CD4-positive, alpha-beta T cell treated with Interleukin-12 subunit alpha and Interleukin-12 subunit beta, for 1 hour (primary cell): ENCODE measurements at regions not wholly inside any gene's neighbourhood (a gene's known extent, or its start where the extent isn't known, plus 50 kb on each side); places are given as distances from the start of the nearest gene placed in this dataset.
"Not testable (repeated sequence)": the region's sequence is repeated elsewhere in the genome, so short reads cannot be mapped to it uniquely, and the experiment has no call there.

ENCODE experiments used
- DNase-seq: peaks from one replicate; pipeline ENCODE4 v3.0.0-alpha.2; 2020

DNA sequence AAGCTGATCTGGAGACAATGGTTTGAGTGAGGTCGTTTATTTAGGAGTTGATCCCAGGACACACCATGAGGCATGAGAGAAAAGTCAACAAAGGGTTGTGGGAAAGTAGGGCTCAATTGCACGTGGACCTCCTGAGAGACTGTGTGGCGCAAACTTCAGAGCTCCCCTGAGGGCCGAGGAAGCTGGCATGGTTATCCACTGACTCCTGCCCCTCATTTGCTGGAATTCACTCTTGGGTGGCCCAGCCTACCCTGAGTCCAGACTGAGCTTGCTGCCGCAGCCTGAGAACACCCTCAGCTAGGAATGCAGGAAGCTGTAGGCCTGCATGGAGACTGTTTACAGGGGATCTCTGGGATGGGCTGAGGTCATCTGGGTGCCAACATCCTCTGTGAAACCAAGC is 301.0 kb downstream of the RWDD3 start:
- DNase-seq, result no peak

DNA sequence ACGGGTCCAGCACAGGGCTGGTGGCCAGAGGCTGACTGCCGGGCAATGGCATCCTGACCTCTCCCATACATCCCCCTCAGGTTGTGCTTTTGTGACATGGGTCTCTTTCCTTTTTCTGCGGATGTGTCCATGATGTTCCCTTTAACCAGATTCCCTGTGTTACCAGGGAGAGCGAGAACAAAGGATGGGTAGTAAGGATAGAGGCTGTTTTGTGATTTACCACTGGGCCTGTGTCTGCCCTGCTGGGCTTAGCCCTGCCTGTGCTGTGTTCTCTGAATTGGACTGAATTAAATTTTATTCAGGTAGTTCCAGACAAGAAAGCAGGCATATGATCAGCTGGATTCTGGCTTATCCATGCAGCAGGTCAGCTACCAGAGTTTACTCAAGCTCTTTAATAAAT is 301.6 kb downstream of the RWDD3 start:
- no peak for DNase-seq

DNA sequence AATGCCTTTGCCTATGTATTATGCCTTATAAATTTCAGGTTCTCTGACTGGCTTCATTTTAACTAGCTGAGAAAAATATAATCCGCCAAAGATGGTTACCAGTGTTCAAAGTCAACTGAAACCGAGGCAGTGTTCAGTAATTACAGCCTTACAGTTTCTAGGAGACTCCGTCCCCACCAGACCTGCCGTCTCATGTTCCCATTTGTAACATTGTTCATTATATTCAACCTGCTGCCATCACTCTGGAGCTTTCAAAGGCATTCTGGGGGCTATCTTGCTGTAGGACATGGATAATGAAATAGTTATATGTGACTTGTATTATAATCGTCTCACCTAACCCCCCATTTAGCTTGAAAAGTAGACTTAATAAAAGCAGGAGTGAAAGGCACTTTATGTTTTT is 302.5 kb downstream of the RWDD3 start:
- no peak for DNase-seq

DNA sequence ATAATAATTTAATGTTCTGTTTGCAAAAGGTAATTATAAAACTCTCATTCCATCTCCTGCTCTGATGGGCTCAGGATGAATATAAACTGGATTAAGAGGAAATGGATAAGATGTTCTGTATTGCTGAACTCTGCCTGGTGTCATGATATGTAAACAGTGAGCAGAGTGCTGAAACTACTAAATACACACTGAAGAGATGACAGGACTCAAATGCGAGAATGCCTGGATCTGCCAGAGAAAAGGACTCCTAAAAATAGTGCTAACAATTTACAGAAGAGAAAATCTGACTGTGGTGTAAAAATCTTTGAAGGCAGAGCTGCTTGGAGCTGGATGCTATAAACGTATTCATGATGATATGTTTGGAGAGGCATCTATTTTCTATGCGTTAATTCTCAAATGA is 303.2 kb downstream of the RWDD3 start:
- DNase-seq, result no peak

DNA sequence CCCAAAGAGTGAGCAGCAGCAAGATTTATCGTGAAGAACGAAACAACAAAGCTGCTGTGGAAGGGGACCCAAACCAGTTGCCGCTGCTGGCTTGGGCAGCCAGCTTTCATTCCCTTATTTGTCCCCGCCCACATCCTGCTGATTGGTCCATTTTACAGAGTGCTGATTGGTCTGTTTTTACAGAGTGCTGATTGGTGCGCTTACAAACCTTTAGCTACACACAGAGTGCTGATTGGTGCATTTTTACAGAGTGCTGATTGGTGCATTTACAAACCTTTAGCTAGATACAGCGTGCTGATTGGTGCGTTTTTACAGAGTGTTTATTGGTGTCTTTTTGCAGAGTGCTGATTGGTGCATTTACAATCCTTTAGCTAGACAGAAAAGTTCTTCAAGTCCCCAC is 304.2 kb downstream of the RWDD3 start:
- not testable (repeated sequence) for DNase-seq

DNA sequence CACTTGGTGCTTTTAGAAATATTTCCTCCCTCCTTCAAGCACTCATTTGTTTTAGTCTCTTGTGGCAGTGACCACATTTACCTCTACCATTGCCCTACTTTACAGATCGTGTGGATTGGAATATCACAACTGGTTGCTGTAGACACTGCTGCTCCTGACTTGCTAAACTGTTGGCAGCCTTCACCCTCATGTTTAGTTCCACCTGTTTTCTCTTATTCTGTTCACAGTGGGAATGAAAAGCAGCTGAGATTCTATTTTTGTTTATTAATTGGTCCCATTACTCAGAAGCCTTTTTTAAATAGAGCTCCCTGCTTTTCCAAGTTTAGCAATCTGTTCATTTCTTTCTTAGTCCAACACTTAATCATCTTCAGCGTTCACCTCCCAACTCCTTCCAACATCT is 308.9 kb downstream of the RWDD3 start:
- no peak for DNase-seq

DNA sequence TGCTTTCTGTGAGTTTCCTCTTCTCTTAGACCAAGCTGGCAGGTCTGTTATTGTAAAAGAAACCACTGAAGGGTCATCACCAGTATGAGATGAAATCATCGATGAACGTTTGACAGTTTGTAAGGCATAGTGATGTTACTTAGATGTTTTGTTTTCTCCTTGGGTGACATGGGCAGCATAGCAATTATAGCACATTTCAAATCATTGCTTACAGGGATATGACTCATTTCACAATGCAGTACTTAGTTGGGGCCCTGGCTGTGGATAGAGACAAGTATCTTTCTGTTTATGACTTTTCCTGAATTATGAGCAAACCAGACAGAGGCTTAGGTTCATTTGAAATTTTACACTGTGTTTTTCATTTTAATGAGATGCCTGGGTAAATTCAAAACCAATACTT is 313.0 kb downstream of the RWDD3 start:
- no peak for DNase-seq

DNA sequence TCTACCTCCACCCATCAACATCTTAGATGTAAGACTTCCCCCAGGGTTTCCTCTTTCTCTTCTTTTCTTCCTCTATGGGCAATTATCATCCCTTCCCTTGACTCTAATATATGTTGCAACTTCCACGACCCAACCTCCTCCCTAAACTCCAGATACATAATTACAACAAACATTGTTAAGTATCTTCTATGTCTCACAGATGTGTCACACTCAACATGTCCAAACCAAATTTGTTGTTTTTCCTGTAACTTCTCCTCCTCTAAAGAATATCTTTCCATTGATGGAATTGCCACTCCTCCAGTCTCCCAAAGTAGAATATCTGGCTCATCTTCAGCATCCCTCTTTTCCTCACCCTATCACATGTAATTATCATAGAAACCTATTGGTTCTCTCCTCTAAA is 314.2 kb downstream of the RWDD3 start:
- no peak for DNase-seq

DNA sequence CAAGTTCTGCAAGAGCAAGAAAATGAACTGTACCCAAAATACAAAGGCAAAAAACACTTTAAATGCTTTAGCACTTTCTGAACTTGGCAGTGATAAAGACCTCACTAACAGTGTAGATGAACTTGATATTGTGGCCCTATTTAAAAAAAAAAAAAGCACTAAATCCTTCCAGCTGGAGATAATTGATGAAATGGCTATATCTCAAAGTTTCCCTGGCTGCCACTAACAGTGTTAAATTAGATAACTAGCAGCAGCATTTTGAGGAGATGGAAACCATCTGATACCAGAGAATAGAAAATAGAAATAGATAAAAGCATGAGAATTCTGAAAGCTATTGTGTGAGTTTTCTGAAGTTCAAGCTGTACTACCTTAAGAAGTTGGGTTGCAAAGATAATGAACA is 317.2 kb downstream of the RWDD3 start:
- no peak for DNase-seq

DNA sequence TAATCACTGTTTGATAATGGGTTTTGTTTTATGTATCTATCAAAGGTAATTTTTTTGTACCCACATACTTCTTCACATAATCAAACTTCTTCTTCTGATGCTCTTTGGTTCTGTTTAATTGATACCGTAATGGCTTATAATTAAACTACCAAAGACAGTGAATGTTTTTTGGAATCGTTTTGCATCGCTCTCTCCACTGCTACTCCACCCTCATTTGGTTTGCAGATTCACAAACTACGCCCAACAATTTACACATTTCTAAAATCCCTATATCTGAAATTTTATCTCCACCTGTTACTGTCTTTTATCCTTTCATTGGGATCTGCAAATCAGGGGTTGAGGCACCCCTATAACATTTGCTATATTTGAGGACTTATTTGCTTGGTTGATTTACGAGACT is 319.6 kb downstream of the RWDD3 start:
- DNase-seq, result no peak

DNA sequence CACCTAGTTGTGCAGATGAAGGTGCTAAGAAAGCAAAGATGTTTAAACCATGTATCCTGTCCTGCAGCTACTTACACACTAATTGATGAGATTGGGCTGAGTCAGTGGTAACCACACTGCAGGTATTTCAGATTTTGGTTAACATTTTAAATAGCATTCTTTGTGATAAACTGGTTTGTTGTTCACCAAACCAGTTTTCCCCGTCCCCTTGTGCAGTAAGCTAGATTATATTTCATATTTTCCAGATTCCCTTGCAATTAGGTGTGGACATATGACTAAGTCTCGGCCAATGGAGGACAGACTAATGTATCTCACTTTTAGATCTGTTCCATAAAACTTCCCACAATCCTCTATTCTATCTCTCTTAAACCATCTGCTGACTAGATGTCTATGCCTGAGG is 320.4 kb downstream of the RWDD3 start:
- DNase-seq, result no peak

DNA sequence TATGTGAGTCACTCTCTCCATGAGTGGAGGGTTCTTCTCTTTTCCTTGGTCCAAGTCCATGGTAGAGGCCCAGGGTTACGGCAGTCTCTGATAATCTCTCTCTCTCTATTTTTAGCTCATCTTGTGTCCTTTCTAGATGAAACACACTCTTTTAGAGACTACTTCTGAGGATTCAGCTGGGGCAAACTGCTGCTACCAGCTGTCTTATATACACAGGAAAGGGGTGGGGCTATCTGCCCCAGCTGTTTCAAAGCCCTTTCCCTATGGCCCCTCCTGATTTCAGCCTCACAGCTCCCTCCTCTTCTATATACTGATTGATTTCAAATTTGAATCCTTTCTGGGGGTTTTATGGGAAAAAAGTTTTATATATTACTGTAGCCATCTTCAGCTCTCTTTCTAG is 324.8 kb downstream of the RWDD3 start:
- DNase-seq, result no peak

DNA sequence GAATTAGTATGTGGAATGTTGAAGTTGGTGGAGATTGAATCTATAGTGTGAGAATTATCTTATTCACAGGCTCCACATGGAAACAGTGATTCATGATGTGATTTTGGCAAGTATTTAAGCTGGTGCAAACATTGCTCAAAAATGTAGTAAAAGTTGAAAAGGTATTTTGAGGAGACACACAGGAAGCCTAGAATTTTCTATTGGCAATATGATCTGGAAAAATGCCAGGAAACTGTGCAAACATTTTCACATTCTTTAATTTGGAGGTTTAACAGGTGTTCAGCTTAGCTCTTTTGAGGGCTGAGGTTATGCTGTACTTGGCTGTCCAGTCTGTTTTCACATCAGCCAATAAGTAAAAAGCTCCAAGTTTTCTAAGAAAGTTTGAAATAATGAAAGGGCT is 327.3 kb downstream of the RWDD3 start:
- no peak for DNase-seq

DNA sequence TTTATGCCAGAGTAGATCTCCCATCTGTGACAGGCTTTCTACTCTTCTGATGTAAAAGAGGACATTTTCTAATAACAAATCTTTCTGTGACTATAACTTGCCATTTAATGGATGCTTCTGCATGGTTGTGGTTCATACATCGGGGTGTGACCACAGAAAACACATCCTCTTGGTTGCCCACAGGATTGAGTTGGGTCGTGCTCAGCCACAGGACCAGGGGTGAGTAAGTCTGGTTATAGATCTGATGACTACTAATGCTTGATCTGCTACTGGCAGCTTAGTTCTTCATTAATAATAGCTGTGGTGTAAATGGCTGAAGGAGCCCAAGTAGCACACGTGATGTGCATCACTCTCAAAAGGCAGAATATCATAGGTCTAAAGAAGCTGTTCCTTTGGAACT is 328.2 kb downstream of the RWDD3 start:
- DNase-seq, result no peak

DNA sequence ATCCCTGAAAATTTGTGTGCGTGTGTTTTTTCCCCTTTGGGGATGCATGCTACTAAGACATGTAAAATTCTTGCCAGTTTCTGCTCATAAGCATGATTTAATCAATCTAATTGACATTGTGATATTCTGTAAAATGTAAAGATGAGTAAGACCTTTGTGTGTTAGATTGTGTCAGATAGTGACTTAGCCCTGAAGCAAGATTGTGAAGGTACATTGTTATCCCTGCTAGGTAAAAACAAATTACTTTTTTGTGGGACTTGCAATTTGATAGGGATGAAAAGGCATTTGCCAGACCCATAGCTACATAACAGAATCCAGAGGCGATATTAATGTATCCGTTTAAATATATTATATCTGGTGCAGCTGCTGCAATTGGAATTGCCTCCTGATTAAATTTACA is 338.0 kb downstream of the RWDD3 start:
- DNase-seq, result no peak

DNA sequence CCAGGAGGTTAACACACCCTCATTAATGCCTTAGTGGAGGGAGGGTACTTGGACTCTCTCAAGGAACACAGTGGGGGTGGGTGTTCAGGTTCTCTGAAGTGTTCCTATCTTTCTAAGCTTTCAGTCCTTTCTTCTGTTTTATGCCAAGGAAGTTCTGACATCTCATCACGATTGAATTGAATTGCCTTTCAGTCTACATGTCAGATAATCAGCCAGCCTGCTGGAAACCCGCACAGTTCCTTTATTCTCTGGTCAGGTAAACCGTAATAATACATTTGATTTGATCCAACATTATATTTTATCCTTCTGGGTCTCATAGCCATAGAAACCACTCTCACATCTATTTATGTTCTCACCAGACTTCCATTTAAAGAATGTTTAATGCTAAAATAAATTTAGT is 339.0 kb downstream of the RWDD3 start:
- no peak for DNase-seq

DNA sequence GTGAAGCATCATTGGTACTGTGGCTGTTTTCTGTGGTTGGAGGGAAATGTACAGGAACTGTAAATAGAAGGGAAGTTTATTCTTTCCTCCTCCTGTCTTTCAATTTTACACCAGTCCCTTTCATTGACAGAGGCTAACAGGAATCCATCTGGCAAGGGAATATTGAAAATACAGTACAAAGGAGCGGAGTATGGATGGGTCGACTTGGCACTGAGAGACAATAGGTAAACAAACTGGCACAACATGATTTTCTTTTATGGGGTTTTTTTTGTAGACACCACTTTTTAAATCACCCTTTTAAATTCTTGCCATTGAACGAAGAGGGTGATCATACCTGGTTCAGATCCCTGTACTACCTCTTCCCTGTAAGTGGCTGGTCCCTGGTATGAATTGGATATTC is 341.3 kb downstream of the RWDD3 start:
- no peak for DNase-seq

DNA sequence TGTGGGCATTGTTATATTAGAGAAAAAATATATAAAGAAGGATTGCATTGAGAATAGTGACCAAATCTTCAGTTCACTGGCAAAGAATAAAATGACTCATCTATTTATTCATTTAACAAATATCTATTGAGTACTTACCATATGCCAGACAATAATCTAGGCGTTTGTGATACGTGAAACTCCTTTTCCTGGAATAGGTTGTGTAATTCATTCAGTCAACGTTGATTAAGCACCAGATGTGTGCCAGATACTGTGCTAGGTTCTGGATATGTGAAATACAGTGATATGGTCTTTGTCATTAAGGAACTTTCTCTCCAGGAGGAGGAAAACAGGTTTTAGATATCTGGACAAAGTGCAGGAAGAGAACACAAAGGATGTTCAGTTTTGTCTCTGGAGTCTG is 344.5 kb downstream of the RWDD3 start:
- DNase-seq, result no peak

DNA sequence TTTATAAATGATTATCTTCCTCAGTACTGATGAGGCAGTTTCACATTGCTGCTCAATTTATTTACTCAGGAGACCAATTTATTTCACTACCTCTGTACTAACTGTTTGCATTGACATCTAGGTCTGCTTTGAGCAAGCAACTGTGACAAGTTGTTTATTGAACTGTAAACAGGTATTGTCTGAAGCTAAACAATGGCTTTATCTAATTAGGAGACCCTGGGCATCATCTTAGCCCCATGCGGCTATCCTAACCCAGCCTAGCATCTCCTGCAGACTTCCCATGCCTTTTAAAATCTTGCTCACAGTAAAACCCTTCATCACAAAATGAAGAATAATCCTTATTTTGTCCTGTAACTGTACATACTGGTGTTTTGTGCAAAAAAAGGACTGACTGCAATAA is 348.2 kb downstream of the RWDD3 start:
- no peak for DNase-seq

DNA sequence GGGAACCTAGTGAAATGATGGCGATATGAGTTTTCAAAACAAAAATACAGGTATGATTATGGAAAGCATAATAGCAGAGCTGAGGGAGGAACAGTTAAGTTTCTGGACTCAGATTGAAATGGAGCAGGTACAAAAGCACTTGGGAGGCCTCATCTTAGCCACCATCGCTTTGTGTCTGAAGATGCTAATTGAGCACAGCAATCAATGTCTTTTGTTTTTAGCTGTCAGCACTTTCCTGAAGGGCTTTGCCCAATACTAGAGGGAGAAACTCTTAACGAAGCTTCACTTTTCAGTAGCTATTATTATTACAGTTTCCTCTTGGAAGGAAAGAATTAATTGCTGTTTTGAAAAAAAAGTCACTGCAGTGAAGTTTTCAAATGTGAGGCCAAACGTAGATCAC is 348.7 kb downstream of the RWDD3 start:
- no peak for DNase-seq

DNA sequence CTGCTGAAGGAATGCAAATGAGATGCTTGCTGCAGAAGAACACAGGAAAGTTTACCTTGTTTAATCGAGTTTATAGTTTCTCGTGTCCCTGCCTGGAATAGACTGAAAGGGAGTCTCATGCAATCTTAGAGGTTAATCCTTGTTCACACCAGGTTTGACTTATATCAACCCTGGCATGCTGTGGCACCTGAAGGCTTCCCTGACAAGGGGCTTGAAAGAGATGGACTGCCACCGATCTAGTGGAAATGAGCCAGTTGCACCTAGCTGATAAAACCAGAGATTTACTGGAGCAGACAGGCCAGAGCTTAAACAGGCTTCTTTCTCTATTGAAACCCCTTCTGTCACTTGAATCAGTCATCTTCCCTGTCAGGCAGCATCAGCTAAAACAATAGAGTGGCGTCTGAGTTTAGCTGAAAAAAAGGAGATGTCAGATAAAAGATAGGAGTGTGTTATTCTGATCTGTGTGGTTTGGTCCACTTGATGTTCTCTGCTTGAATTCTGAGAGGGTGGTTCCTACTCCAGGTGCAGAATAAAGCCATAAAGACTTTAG is 349.7 kb downstream of the RWDD3 start:
- no peak for DNase-seq

DNA sequence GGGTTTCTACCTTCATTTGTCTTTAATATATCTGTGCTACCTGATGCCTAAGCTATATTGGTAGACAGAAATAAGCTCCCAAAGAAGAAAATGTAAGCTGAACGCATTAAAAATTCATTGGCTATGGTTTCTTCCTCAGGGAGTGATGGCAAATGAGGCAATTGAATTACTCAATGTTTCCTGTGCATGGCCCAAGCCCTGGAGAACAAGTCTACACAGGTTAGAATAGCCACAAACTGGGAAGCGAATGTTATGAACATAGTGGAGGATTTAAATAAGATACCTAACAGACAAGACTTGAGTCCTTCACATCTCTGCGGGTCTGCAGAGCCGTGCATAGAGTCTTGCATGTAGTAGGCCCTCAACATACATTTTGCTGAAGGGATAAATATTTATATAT is 350.3 kb downstream of the RWDD3 start:
- no peak for DNase-seq

DNA sequence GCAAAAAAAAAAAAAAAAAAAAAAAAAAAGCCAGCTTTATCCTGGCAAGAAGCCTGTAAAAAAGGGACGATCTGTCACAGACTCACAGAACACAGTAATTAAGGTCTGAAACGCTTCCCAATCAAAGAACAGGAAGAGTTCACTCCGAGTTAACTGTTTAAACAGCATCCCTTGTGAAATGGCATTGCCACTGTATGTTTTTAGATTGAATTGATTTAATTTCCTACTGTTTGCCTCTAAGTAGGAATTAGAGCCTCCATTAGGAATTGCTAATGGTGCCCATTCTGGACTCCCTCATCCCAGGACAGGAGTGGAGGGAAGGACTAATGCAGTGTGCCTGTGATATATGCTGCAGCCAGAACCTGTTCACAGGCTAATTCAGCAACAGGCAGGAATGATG is 370.8 kb downstream of the RWDD3 start:
- no peak for DNase-seq

DNA sequence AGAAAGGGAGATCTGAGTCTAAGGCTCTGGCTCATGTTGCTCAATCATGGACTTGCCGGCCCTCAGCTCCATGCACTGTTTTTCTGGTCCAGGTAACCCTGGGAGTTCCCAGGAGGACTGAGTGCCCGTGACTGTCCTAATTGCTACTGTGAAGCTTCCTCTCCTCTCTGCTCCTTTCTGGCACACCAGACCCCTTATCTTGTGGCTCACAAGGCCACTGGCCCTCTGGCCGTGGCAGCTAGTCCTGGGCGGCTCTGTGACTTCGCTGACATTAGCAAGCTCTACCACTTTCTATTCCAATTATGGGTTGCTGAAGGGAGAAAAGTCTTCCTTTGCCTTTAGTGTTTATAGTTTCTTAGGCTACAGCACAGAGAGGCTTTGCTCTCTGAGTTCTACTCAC is 380.2 kb downstream of the RWDD3 start:
- DNase-seq, result no peak

DNA sequence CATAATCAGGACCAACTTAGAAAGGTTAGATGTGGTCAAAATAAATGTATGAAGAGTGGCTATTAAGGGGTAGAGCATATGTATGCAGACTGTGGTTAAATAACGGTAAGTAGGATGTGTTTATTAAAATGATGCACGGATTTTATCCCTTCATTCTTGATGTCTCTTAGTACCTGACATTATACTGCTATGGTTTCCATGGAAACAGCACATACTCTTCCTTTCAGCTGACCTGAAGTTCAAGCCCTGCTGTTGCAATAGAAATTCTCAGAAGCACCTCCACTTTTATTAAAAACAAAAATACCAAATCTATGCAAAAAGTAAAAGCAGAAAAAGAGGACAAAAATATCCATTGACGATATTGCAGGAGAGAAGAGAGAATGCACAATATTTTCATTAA is 381.4 kb downstream of the RWDD3 start:
- no peak for DNase-seq

DNA sequence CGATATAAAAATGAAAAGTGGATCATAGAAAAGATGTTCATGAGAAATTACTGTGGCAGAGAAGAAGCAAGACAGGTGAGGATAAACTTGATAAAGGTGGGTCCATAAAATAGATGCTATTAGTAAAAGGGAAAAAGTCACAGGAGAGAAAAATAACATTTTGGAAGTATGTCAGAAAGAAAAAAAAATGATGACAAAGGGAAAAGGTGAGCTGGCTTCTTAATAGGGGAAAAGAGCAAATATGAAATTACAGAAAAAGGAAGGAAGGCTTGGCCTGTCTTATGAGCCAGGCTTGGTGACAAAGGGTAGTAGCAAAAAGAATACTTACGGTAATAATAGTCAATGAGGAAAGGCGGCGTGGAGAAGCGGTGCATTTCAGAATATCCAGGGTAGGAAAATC is 386.1 kb downstream of the RWDD3 start:
- DNase-seq, result no peak
